Stomach smooth muscle (tissue), 2 donors: ENCODE measurements at regions not wholly inside any gene's neighbourhood (a gene's known extent, or its start where the extent isn't known, plus 50 kb on each side); places are given as distances from the start of the nearest gene placed in this dataset.

Experiments
- H3K27ac ChIP-seq: one replicate; pipeline ENCODE4 v1.7.0; 2013; ENCODE audit warnings: mild to moderate bottlenecking, low read length, inconsistent platforms
- H3K27me3 ChIP-seq, 2 donors: one replicate each; pipeline ENCODE4 v1.7.0; 2013; ENCODE audit warnings: low read length in 2 of 2; ENCODE audit not compliant: insufficient read depth in 2 of 2, control insufficient read depth in 1 of 2
- H3K36me3 ChIP-seq, 2 donors: one replicate each; pipeline ENCODE4 v1.7.0; 2013; ENCODE audit warnings: low read length in 2 of 2; ENCODE audit not compliant: control insufficient read depth in 2 of 2, insufficient read depth in 2 of 2
- H3K4me1 ChIP-seq: one replicate; pipeline ENCODE4 v1.7.0; 2013; ENCODE audit warnings: low read length; ENCODE audit not compliant: control insufficient read depth, insufficient read depth
- H3K4me3 ChIP-seq, 2 donors: one replicate each; pipeline ENCODE4 v1.7.0; 2013; ENCODE audit warnings: low read length in 2 of 2
- H3K9ac ChIP-seq, 2 donors: one replicate each; pipeline ENCODE4 v1.7.0; 2013; ENCODE audit warnings: low read length in 2 of 2, mild to moderate bottlenecking in 1 of 2
- H3K9me3 ChIP-seq, 2 donors: one replicate each; pipeline ENCODE4 v1.7.0; 2013; ENCODE audit warnings: low read length in 2 of 2; ENCODE audit not compliant: control insufficient read depth in 2 of 2
- donor health status: healthy.
- donor health status: Pancreatic carcinoma.

GRCh38 chr2:240202586-240202985, 62.1 kb upstream of the OTOS start:
- Histone ChIP-seq H3K4me1 (peaks cover 4% of the 10 kb centered on the region), H3K27ac (no peak overlapping the region), H3K9me3 (peaks cover 4 to 9% of the 10 kb centered on the region in 2 donors), H3K27me3 (peaks cover 19 to 31% of the 10 kb centered on the region in 2 donors), H3K9ac (no peak overlapping the region), H3K4me3 (no peak overlapping the region), H3K36me3 (no peaks in the 10 kb centered on the region)

- Histone ChIP-seq H3K4me3 (no peak overlapping the region), H3K9me3 (peaks cover 4 to 6% of the 10 kb centered on the region in 2 donors), H3K9ac (no peak overlapping the region), H3K27me3 (peaks cover 19 to 31% of the 10 kb centered on the region in 2 donors), H3K27ac (no peak overlapping the region), H3K36me3 (no peaks in the 10 kb centered on the region), H3K4me1 (peaks cover 4% of the 10 kb centered on the region)
Measured at GRCh38 chr2:240203031-240203787, 62.8 kb upstream of the OTOS start.

- peaks cover 4% of the 10 kb centered on the region for H3K4me1 ChIP-seq
- H3K27ac ChIP-seq = no peak overlapping the region
- peaks cover 4 to 5% of the 10 kb centered on the region in 2 donors for H3K9me3 ChIP-seq
- H3K27me3 ChIP-seq = peaks cover 19 to 31% of the 10 kb centered on the region in 2 donors
- no peaks in the 10 kb centered on the region for H3K36me3 ChIP-seq
- no peak overlapping the region for H3K4me3 ChIP-seq
- H3K9ac ChIP-seq = no peak overlapping the region
Measured at GRCh38 chr2:240203788-240204270, 63.4 kb upstream of the OTOS start.

DNA sequence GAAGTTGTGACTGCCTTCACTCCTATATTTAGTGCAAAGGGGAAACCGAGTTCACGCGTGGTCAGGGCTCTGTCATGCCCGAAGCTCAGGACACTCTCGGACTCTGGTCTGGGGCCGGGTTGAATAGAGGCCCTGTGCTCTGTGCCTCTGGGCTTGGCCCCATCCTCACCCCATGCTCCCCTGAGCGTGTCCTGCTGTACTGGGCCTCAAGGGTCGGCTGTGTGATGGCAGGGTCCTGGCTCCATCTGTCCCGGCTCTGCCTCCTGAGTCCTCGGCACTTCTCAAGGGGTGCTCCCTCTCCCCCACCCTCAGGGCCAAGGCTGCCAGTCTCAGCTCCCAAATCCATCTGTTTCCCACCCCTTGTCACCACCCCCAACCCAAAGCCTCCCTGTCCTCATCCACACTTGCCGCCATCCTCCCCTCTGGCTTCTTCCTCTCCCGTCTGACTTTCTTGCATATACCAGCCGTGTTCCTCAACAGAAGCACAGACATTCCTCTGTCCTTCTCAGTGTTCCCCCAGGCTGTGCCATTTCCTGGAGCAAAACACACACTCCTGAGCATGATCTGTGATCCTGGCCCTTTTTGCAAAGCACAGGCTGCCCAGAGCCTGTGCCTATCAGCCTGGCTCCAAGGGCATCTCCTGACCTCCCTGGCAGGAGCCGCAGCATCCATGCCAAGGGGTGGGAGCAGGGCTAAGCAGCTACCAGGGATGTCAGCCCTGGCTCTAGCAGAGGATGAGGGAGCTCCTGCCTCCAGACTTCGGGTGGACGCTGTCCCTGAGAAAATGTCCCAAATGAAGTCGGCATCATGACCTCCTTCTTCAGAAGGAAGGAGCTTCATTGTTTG, 64.2 kb upstream of the OTOS start:
- peaks cover 4% of the 10 kb centered on the region for H3K4me1 ChIP-seq
- no peak overlapping the region for H3K9ac ChIP-seq
- H3K27me3 ChIP-seq = peaks cover 19 to 31% of the 10 kb centered on the region in 2 donors
- no peak overlapping the region for H3K4me3 ChIP-seq
- no peaks in the 10 kb centered on the region for H3K36me3 ChIP-seq
- no peak overlapping the region for H3K27ac ChIP-seq
- peaks cover 4 to 5% of the 10 kb centered on the region in 2 donors for H3K9me3 ChIP-seq

- Histone ChIP-seq H3K27ac (no peak overlapping the region), H3K27me3 (peaks cover 19 to 31% of the 10 kb centered on the region in 2 donors), H3K36me3 (no peaks in the 10 kb centered on the region), H3K9me3 (peaks cover 4 to 5% of the 10 kb centered on the region in 2 donors), H3K4me3 (no peak overlapping the region), H3K4me1 (peaks cover 4% of the 10 kb centered on the region), H3K9ac (no peak overlapping the region)
Measured at GRCh38 chr2:240205348-240205747, 64.9 kb upstream of the OTOS start.

- no peak overlapping the region for H3K27ac ChIP-seq
Measured at GRCh38 chr2:240205772-240206171, 65.3 kb upstream of the OTOS start.

GRCh38 chr2:240206630-240207029, 66.2 kb upstream of the OTOS start:
- no peaks in the 10 kb centered on the region for H3K4me1 ChIP-seq
- no peak overlapping the region for H3K4me3 ChIP-seq
- H3K36me3 ChIP-seq = no peaks in the 10 kb centered on the region
- H3K27ac ChIP-seq = no peak overlapping the region
- H3K9me3 ChIP-seq = peaks cover 4 to 5% of the 10 kb centered on the region in 2 donors
- H3K27me3 ChIP-seq = peaks cover 19 to 26% of the 10 kb centered on the region in 2 donors
- H3K9ac ChIP-seq = no peak overlapping the region

More at GRCh38 chr2:240205772-240206171, 65.3 kb upstream of the OTOS start:
- no peaks in the 10 kb centered on the region for H3K36me3 ChIP-seq
- no peak overlapping the region for H3K4me3 ChIP-seq
- peaks cover 4% of the 10 kb centered on the region for H3K4me1 ChIP-seq
- no peak overlapping the region for H3K9ac ChIP-seq
- peaks cover 19 to 30% of the 10 kb centered on the region in 2 donors for H3K27me3 ChIP-seq
- H3K9me3 ChIP-seq = peaks cover 4 to 5% of the 10 kb centered on the region in 2 donors

DNA sequence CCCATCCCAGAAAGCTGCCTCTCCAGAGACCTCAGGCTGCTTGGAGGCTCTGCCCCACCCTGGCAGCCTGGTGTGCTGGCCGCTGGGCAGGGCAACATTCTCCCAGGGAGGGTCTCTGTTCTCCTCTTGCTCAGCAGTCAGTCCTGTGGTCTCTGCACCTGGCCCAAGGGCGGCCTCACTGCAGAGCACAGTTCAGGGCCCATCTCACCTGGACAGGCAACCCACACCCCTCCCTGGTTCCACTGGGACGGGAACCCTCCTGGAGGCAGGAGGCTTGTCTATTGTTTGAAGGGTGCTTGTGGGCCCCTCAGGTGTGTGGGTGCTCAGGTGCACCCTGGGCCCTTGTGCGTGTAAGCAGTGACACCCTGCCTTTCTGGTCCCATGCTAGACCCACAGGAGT, 67.2 kb upstream of the OTOS start:
- no peak overlapping the region for H3K4me3 ChIP-seq
- H3K9ac ChIP-seq = no peak overlapping the region
- H3K36me3 ChIP-seq = no peaks in the 10 kb centered on the region
- no peak overlapping the region for H3K27ac ChIP-seq
- H3K27me3 ChIP-seq = peaks cover 16 to 22% of the 10 kb centered on the region in 2 donors
- no peaks in the 10 kb centered on the region for H3K4me1 ChIP-seq
- H3K9me3 ChIP-seq = peaks cover 4 to 5% of the 10 kb centered on the region in 2 donors

DNA sequence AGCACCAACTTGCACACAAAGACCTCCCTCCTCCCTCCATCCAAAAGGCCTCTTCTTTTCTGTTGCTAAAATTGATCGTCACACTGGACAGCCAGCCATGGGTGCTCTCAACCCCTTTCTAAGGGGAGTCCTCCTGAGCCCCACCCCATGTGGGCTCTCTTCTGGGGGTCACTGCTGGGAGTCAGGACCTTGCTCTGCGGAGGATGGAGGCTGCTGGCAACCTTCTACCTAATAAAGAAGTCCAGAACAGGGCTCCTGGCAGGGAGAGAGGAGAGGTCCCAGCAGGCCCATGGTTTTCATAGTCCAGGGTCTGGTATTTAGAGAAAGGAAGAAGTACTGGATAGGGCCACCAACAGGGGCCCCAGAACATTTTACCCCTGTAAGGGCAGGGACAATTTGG, 67.6 kb upstream of the OTOS start:
- H3K4me1 ChIP-seq = no peaks in the 10 kb centered on the region
- H3K27me3 ChIP-seq = peaks cover 15 to 17% of the 10 kb centered on the region in 2 donors
- H3K4me3 ChIP-seq = no peak overlapping the region
- H3K36me3 ChIP-seq = no peaks in the 10 kb centered on the region
- no peak overlapping the region for H3K27ac ChIP-seq
- peaks cover 4 to 5% of the 10 kb centered on the region in 2 donors for H3K9me3 ChIP-seq
- no peak overlapping the region for H3K9ac ChIP-seq

- no peak overlapping the region for H3K4me3 ChIP-seq
Measured at GRCh38 chr2:240208631-240209211, 68.3 kb upstream of the OTOS start.

More at GRCh38 chr2:240208631-240209211, 68.3 kb upstream of the OTOS start:
- Histone ChIP-seq H3K36me3 (no peaks in the 10 kb centered on the region), H3K9me3 (peaks cover 4 to 5% of the 10 kb centered on the region in 2 donors), H3K9ac (no peak overlapping the region), H3K27me3 (peaks cover 9 to 12% of the 10 kb centered on the region in 2 donors), H3K4me1 (no peaks in the 10 kb centered on the region), H3K27ac (no peak overlapping the region)
